ENCODE measurements at regions not wholly inside any gene's neighbourhood (a gene's known extent, or its start where the extent isn't known, plus 50 kb on each side); places are given as distances from the start of the nearest gene placed in this dataset.

- no peak for TF ChIP-seq CTCF (conservative IDR thresholded peaks at IDR 0.05; ENCODE audit: low read length)
- no peak for TF ChIP-seq EZH2phosphoT487 (IDR thresholded peaks at IDR 0.05; ENCODE audit: borderline replicate concordance, low read depth, low read length)
These were observed 70.2 kb downstream of the HRH4 start for GRCh38 chr18:24530630-24531111.

Data from OCI-LY7 (cell line).